22Rv1 (cell line): ENCODE measurements at regions not wholly inside any gene's neighbourhood (a gene's known extent, or its start where the extent isn't known, plus 50 kb on each side); places are given as distances from the start of the nearest gene placed in this dataset.

Source experiments
- CTCF ChIP-seq: fragments of 450-650 bp; IDR thresholded peaks from 2 replicates; pipeline ENCODE4 v1.5.1; 2017; ENCODE audit warnings: mild to moderate bottlenecking
- ZFX ChIP-seq: fragments of 450-650 bp; IDR thresholded peaks from 2 replicates; pipeline ENCODE4 v1.6.1; 2017; ENCODE audit warnings: antibody characterized with exemption, borderline replicate concordance

DNA sequence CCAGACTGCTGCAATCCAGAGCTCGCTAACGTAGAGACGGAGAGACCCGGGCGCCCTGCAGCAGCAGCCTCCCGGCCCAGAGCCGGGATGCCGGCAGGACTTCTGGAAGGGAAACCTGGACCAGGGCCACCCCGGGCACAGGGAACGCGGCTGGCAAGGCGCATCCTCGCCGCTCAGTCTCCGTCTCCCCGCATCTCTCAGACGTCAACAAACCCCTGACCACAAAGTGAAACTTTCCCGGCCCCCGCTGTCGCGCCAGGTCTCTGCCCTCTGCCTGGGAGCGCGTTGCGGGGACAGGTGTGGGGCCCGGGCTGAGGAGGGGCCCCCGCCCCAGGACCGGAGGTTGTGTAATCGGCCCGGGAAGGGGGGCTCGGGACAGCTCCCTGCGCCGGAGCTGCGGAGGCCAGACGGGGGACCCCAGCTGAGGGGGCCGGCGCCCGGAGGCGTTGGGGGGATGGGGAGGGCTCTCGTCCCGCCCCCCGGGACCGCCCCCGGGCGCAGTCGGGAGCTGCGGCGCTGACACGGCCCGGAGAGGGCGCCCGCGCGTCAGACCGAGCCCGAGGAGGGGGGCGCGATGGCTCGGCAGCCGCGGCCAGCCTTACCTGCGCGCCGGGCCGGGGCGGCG, 116.6 kb upstream of the HIVEP3 start:
- TF ChIP-seq CTCF (peak; percentile 83), ZFX (no peak)
